ENCODE measurements at regions not wholly inside any gene's neighbourhood (a gene's known extent, or its start where the extent isn't known, plus 50 kb on each side); places are given as distances from the start of the nearest gene placed in this dataset.

DNA sequence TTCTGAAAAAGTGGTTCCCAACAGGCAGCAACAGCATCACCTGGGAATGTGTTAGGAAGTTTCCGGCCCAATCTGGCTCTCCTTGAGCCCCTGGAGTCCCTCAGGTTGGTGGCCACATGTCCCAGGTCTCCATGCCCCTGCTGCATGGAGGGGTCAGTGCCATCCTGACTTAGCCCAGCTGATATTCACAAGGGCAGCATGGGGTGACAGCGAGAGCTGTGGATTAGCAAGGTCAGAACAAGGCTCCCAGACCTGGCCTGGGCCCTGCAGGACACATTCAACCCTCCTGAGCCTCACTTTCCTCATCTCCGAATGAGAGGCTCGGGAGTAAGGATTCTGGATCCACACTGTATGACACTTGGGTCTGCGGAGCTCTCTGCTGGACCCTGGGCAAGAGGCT, 243.8 kb upstream of the TLE3 start:
- intact Hi-C loops (cut with DNase I; ENCODE audit: low total_unique reads): no loop called here

DNA sequence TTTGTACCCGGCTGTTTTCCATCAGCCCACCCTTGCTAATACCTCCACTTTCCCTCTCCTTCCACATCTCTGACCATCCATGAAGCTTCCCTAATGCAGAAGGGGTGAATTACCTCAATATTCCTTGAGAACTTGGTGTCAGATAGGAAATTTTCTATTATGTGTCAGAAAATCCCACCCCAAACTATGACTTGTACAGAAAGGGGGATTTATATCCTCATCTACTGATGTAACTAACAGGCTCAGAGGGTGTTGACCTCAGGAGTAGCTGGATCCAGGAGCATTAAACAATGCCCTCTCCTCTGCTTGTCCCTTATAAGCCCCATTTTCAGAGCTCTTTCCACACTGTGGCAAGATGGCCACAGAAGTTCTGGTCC, 242.8 kb upstream of the TLE3 start:
- H3K4me3 ChIP-seq (ENCODE audit: low read depth, poor library complexity, severe bottlenecking): no peak overlapping the region
- intact Hi-C loops (cut with DNase I; ENCODE audit: low total_unique reads): no loop called here
- WGBS, 2 donors: 83 to 89% methylated on average over 1 of the region's 1 CpG
- no peak for DNase-seq (ENCODE audit: low spot score in 2 of 2)
- TF ChIP-seq CTCF (IDR thresholded peaks at IDR 0.05) (no peak), POLR2A (IDR thresholded peaks at IDR 0.05) (no peak)

More for the DNA sequence above, 243.8 kb upstream of the TLE3 start:
- WGBS, 2 donors: 79 to 85% methylated on average over 5 of the region's 5 CpGs
- no peak overlapping the region for H3K4me3 ChIP-seq (ENCODE audit: low read depth, poor library complexity, severe bottlenecking)
- peak; percentile 10 to 61 for DNase-seq (ENCODE audit: low spot score in 2 of 2)
- TF ChIP-seq POLR2A (IDR thresholded peaks at IDR 0.05) (no peak), CTCF (IDR thresholded peaks at IDR 0.05) (no peak)

GRCh38 chr15:70339571-70340493, 242.1 kb upstream of the TLE3 start:
- intact Hi-C loops (cut with DNase I; ENCODE audit: low total_unique reads): no loop called here
- peak in 1 of 2 donors; percentile 34 for DNase-seq (ENCODE audit: low spot score in 2 of 2)
- TF ChIP-seq CTCF (IDR thresholded peaks at IDR 0.05) (no peak), POLR2A (IDR thresholded peaks at IDR 0.05) (no peak)
- H3K4me3 ChIP-seq (ENCODE audit: low read depth, poor library complexity, severe bottlenecking): no peak overlapping the region
- 56 to 60% methylated on average over 11 of the region's 11 CpGs for WGBS, 2 donors

GRCh38 chr15:70337277-70338186, 239.8 kb upstream of the TLE3 start:
- WGBS, 2 donors: 76% methylated on average over 18 of the region's 18 CpGs
- intact Hi-C loops (cut with DNase I; ENCODE audit: low total_unique reads): no loop called here
- H3K4me3 ChIP-seq (ENCODE audit: low read depth, poor library complexity, severe bottlenecking): no peak overlapping the region
- TF ChIP-seq POLR2A (IDR thresholded peaks at IDR 0.05) (no peak), CTCF (IDR thresholded peaks at IDR 0.05) (no peak)
- peak in 1 of 2 donors; percentile 62 for DNase-seq (ENCODE audit: low spot score in 2 of 2)

- TF ChIP-seq CTCF (IDR thresholded peaks at IDR 0.05) (no peak), POLR2A (IDR thresholded peaks at IDR 0.05) (no peak)
- intact Hi-C loops (cut with DNase I; ENCODE audit: low total_unique reads): no loop called here
- no peak overlapping the region for H3K4me3 ChIP-seq (ENCODE audit: low read depth, poor library complexity, severe bottlenecking)
- DNase-seq (ENCODE audit: low spot score in 2 of 2): peak in 1 of 2 donors; percentile 10
- 82 to 87% methylated on average over 6 of the region's 6 CpGs for WGBS, 2 donors
Measured at GRCh38 chr15:70336425-70337009, 238.8 kb upstream of the TLE3 start.
